ENCODE measurements at regions not wholly inside any gene's neighbourhood (a gene's known extent, or its start where the extent isn't known, plus 50 kb on each side); places are given as distances from the start of the nearest gene placed in this dataset.
"Not testable (repeated sequence)": the region's sequence is repeated elsewhere in the genome, so short reads cannot be mapped to it uniquely, and the experiment has no call there.

DNA sequence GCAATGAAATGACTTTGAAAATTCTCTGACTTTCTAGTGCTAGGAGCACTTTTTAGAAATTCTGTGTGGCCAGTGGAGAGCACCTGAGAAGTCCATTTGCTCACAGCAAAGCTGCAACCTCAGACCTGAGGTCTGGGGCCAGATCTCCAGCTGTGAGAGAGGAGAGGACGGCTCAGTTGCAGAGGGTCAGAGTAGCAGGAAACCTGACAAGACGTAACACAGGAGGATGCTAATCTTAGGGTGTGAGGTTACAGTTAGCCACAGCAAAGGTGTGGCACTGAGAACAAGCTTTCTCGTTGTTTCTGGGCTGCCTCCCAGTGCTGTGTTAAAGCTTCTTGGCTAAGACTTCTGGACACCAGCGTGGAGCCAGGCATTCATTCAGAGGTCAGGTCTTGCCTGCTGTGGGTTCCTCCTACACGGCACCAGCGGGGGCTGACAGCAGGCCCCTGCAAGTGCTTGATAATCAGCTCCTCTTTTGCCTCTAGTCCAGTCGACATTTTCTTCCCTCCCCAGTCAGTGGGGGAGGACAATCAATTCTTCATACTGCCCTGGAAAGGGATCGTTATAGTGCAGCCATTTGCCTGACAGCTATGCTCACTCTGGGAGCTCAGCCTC lies 435.4 kb upstream of the DPP6 start:
- DNase-seq (ENCODE audit: low read depth, low spot score) = no peak

DNA sequence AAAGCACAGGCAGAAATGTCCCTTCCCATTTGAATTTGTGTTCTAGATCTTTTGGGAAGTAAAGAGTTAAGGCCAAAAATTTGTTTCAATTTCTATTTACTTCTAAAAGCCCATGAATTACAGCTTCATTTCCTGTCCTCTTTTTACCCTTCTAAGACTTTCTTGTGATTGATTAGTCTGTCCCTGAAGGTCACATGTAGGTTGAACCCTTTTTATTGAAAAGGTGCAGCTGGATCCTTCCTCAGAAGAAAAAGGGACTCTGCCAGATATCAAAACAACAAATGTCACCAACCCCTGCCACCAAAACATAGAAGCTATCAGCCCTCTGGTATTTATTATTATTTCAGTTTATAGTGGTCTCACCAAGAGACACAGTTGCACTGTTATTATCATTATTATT lies 424.9 kb upstream of the DPP6 start:
- DNase-seq (ENCODE audit: low read depth, low spot score) = no peak

DNA sequence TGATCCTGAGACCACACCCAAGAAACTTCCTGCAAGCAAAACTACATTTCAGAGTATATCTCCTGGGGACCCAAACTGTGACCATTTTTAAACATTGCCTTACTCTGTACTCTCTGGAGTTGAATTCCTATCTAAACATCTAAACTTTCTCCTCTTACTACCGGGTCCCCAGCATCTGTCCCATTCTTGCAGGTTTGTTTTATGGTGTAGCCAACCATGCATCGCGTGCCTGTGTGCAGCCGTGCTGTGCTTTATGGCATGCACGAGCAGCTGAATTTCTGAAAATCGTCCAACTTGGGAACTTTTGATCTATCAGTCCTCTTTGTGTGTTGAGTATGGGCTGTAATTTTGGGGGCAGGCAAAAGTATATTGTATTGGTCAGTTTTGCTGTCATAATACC lies 423.8 kb upstream of the DPP6 start:
- DNase-seq (ENCODE audit: low read depth, low spot score) = no peak

DNA sequence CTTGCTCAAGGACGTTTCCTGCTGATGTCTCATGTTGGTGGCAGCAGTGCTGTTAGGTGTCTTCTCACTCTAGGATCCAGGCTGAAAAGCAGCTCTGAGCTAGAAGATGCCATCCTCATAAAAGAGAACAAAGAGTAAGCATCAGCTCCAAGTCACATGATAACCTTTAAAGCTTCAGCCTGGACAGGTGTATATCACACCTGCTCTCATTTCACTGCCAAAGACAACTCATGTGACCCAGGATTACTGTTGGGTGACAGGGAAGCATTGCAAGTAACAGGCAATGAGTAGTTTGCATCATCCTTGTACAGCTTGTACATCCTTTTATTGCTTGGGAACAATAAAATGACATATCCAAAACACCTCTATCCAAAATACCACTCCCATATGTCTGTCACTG lies 423.4 kb upstream of the DPP6 start:
- no peak for DNase-seq (ENCODE audit: low read depth, low spot score)

DNA sequence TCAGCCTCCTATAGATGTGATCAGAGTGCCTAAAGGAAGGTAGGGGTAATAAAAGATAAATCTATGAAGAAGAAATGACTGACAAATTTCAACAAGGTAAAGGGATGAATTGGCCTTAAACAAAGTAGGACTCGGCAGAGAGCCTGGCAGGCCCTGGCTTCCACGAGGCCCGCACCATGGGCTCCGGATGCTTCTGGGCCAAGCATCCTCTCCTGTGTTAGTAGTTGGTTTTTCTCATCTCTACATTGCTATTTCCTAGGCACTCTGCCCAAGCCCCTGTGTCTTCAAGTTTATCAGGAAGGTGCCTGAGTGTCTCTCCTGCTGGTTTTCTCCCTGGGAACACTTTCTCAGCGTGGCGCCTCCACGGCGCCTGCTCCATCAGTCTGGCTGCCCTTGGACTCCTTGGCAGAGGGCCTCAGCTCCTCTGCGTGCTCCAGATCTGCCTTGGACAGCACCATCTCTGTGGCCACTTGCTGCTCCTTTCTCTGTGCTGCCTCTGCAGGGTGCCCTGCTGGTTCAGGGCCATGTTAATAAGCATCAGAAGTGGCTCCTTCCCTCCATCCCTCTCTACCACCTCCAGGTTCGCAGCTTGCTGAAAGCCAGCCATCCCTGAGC lies 413.3 kb upstream of the DPP6 start:
- DNase-seq (ENCODE audit: low read depth, low spot score) = no peak

DNA sequence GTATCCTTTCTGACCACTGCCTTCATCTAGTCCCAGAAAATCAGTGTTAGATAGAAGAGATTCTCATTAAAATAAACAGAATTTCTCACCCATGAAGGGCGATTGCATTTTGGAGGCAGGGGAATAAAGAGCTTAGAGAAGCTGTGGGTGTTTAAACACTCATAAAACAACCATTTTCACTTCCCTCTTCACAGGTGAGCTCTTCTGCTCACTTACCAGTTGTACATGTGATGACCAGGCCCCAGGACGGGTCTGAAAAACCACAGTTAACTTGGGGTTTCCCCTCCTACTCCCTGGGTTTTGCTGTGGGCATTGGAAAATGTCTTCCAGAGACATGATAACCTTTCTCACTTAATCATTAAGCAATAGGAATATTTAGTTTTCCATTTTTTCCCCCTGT lies 411.6 kb upstream of the DPP6 start:
- DNase-seq (ENCODE audit: low read depth, low spot score) = no peak

DNA sequence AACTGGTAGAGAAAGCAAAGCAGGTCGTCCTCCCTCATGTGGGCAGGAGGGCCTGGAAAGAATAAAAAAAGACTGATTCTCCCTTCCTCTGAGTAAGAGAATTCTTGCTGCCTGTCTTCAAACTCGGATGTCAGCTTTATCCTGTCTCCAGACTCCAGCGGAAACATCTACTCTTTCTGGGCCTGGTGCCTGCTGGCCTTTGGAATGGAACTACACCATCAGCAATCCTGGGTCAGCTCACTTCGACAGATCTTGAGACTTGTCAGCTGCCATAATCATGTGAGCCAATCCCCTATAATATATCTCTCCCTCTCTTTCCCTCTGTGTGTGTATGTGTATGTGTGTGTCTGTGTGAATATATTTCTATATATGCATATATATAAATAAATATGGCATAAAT lies 411.0 kb upstream of the DPP6 start:
- DNase-seq (ENCODE audit: low read depth, low spot score) = no peak

DNA sequence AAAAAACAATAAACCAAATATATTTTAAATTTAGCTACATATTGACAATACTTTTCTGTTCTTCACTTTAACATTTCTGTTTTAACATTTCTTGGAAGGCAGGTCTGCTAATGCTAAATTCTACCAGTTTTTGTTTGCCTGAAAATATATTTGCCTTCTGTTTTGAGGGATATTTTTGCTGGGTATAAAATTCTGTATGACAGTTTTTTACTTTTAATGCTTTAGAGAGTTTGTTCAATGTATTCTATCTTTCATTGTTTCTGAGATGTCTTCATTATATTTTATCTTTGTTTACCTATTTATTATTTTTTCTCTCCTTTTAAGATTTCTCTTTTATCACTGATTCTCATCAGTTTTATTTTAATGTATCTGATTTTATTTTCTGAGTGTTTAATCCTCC lies 409.2 kb upstream of the DPP6 start:
- DNase-seq (ENCODE audit: low read depth, low spot score) = no peak

DNA sequence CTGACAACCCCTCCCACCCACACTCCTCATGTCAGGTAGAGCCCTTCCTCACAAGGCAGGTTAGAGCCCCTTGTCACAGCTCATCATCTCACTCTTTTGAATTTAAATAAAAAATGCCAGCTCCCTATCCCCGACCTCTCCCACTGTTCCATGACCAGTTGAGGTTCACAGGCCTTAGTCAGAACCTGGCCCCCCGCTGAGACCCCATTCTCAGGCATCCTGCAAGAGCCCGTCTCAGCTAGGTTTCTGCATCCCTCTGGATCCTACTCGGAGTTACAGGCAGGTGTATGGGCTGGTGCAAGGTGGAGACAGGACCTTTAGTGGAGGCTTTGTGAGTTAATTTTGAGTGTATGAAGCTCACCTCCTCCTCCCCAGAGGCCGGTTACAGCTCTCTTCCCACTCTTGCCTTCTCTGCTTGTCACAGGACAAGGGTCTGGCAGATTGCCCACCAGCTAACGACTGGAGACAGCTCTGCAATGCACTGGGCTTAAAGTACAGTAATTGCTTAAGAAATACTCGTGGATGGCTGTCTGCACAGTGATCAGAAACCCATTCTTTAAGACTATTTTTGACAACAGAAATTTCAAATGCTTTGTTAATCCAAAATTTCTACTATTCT lies 394.9 kb upstream of the DPP6 start:
- DNase-seq (ENCODE audit: low read depth, low spot score) = no peak

DNA sequence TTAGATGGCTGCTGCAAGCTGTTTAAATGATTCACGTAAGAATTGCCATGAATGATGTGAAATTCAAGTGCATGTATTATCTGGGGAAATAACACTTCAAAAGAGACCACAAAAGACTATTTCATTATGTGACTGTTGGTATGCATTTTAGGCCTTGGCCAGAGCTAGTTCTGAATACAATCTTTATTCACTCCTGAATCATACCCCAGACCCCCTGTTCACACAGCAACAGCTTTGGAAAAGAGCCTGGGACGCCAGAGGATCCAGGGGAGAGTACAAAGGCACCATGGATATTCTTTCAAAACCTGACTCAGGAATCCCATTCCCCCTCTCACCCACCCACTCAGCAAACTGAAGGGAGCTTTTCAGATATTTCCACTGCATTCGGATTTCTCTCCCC lies 377.1 kb upstream of the DPP6 start:
- DNase-seq (ENCODE audit: low read depth, low spot score) = no peak

DNA sequence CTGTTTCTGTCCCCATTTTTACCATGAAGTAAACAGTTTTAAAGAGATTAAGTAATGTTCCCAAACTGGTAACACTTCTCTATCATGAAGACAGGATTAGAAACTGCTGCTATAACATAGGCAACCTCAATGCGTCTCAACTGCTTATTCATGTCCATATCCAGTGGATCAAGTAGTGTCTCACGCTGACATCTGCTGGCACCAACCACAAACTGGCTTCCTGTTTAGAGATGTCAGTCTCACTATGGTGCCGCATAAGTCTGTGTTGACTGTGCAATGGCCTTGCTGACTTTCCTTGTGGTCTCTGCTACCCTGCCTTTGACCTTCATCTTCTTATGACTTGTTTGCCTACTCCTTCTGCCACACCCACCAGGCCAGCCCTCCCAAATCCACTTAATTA lies 369.6 kb upstream of the DPP6 start:
- DNase-seq (ENCODE audit: low read depth, low spot score) = no peak

DNA sequence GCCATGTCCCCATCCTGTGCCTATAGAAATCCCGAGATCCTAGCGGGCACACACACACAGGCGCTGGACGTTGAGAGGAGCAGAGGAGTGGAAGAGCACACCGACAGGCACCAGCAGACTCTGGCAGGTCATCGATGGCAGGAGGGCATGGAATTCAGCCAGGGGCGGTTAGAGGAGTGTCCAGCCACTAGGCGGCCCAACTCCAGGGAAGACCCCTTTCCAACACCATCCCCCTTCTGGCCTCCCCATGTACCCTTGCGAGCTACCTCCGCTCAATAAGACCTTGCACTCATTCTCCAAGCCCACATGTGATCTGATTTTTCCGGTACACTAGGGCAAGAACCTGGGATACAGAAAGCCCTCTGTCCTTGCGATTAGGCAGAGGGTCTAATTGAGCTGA lies 356.0 kb upstream of the DPP6 start:
- DNase-seq (ENCODE audit: low read depth, low spot score) = peak; percentile 2

DNA sequence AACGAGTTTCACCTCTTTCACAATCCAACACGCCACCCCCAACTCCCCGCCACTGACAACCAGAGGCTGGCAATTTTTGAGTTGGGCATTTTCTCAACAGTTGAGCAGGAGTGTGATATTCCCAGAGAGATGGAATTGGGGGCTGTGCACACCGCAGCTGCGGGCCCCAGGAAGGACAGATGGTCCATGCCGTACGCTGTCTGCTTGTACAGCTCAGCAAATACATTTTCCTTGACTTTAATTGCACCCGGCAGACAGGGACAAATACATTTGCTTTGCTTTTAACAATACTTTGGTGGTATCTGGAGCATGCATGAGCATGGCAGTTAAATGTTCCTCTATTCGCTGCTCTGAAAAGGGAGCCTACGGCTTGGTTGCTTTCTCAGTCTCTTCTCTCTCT lies 354.2 kb upstream of the DPP6 start:
- no peak for DNase-seq (ENCODE audit: low read depth, low spot score)

DNA sequence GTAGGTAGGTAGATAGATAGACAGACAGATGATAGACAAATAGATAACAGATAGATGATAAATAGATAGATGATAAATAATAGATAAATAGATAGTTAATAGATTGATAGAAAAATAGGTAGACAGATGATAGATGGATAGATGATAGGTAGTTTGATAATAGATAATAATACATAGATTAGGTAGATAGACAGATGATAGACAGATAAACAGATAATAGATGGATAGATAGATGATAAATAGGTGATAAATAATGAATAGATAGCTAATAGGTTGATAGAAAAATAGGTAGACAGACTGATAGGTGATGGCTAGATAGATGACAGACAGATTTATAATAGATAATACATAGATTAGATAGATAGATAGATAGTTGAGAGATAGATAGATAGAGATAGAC lies 350.5 kb upstream of the DPP6 start:
- DNase-seq (ENCODE audit: low read depth, low spot score) = no peak

DNA sequence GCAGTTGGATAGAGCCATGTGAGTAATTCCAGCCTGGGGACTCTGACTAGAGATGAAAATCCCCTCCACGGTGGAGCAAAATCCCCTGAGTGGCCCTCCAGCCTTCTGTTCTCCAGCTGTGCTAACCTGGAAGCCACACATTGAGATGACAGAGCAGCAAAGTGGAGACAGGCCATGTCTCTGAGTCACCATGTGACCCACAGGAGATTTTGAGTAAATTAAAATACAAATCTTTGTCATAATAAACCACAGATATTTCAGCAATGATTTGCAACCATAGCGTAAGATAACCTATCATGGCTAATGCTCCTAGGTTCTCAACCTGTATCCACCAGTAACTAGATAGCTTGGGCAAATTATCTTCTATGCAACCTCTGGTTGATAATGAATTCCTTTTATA lies 328.3 kb upstream of the DPP6 start:
- not testable (repeated sequence) for DNase-seq (ENCODE audit: low read depth, low spot score)

DNA sequence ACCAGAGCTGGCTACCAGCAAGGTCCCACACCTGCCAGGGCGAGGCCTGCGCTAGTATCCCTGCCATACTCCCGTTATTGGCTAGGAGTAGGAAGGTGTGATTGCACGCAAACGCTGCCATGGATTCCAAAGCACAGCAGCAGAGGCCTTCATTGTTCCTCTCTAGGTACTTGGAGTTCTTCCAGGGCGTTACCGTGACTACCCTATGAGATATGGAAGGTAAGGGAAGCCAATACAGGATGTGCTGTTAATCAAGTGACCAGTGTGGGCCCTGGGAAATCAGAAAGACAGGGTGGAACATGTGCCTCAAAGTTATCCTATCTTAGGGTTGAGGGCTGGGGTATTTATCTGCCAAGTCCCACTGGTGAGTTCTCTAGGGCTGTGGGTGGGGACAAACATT lies 320.7 kb upstream of the DPP6 start:
- not testable (repeated sequence) for DNase-seq (ENCODE audit: low read depth, low spot score)

DNA sequence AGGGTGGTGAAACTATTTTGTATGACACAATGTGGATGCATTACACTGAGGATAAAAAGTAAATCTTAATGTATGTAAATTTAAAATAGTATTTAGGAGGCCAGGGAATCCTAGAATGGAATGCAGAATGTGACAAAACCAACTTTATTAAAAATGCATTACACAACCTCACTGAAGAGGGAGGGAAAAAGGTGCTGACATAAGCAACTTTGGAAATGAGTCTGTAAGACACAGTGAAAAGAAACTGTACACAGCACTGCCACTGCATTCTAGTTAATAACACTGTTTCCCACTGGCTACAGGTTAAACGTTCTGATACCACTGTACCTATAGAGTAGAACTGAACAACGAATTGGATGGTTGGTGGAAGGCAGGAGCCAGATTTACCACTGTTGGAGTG lies 308.8 kb upstream of the DPP6 start:
- not testable (repeated sequence) for DNase-seq (ENCODE audit: low read depth, low spot score)

DNA sequence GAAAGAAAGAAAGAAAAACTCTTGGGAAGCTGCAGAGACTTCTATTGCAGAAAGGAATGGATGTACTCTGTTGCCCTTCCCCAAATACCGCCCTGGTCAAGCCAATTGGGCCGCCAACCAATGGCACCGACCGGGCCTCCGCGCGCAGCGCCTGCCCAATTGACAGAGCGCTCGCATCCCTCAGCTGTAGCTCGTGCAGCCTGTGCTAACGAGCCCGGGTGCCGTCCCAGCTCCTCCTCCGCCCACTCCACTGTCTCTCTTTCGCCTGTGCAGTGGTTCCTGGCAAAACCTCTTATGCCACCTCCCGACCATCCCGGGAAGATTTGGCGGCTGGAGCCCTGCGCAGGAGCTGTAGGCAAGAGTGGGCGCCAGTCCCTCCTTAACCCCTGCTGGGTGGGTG lies 304.2 kb upstream of the DPP6 start:
- DNase-seq (ENCODE audit: low read depth, low spot score) = peak; percentile 1

DNA sequence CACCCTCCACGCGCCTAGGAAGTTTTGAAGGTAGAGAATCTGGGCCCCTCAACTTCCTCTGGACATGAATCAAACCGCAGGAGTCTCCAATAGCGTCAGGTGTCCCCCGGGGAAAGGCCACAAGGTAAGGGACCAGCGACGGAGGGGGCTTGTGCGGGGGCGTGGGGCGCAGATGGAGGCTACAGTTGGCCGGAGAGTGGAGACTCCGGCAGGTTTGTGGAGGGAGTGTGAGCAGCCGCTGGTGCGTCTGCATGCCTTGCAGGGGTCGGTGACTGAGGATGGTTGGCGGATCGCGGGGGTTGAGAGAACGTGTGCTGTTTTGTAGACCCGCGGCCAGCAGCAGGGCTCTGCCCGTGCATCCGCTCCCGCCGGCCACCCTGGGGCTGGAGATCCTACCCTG lies 303.3 kb upstream of the DPP6 start:
- DNase-seq (ENCODE audit: low read depth, low spot score) = peak; percentile 0

DNA sequence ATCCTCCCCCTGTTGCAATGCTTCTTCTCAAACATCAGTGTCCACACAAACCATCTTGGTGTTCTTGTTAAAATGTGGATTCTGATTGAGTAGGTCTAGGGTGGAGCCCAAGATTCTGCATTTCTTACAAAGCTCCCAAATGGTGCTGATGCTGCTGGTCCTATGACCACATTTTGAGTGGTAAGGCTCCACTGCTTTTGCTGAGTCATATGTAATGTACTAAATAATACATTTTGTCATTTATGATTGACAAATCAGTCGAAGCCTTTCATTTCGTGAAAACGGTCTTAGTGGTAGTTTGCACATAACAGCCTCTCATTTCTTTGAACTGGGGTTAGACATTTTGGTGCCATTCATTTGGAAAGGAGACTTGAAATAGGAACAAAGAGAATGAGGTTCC lies 286.3 kb upstream of the DPP6 start:
- DNase-seq (ENCODE audit: low read depth, low spot score) = not testable (repeated sequence)

DNA sequence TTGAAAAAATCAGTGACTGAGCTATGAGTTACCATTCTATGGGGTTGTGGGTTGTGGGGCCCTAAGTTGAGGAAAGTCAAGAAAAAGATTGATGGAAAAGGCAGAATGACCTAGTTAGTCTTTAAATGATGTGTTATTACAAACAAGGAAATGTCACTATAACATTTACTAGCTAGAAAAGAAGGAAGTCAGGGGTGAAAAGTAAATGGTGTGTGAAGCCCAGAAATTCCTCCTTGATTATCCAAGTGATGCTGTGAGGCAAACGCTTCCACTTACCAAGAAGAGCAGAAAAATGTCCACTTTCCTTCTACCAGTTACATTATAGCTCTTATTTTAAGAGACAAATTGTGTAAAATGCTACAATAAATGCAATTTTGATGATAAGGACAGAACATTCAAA lies 285.3 kb upstream of the DPP6 start:
- DNase-seq (ENCODE audit: low read depth, low spot score) = not testable (repeated sequence)

DNA sequence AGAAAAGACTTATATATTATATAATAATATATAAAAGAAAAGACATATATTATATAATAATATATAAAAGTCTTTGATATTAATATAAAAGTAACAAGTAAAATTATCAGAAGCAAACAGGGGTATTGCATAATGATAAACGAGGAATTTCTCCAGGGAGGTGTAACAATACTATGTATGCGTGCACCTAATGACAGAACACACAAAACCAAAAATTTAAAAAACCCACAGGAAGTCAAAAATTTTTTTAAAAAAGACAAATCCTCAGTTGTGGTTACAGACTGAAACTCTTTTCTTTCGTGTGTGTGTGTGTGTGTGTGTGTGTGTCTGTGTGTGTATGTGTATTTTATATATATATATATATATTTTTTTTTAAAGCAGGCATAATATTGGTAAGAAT lies 279.2 kb upstream of the DPP6 start:
- DNase-seq (ENCODE audit: low read depth, low spot score) = no peak

DNA sequence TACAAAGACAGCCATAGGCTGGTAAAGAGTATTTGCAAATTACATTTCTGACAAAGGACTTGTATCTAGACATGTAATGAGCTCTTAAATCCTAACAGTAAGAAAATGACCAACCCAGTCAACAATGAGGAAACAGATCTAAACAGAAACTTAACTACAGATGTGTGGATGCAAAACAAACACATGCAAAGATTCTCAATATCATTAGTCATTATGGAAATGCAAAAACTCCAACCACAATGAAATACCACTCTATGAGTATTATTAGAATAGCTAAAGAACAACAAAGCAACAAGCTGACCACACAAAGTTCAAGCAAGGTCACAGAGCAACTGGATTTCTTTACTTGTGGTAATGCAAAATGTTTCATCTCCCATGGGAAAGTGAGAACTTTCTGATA lies 275.3 kb upstream of the DPP6 start:
- DNase-seq (ENCODE audit: low read depth, low spot score) = not testable (repeated sequence)

DNA sequence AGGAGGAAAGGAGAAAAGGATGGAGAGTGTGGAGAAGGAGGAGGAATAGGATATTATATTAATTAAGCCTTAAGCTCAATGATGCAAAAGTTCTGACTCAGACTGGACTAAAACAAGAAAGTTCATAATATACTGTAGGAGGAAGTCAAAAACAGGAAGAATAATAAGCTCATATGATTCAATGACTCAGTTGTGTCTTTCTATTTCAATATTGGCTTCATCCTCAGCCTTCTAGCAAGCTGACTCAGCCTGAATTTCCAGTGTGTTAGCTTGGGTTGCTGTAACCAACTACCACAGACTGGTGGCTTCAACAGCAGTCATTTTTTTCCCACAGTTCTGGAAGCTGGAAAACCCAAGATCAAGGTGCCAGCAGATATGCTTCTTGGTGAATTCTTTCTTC lies 254.8 kb upstream of the DPP6 start:
- DNase-seq (ENCODE audit: low read depth, low spot score) = not testable (repeated sequence)
